Activated CD4-positive, alpha-beta T cell treated with anti-CD3 and anti-CD28 coated beads for 36 hours (primary cell): ENCODE measurements at regions not wholly inside any gene's neighbourhood (a gene's known extent, or its start where the extent isn't known, plus 50 kb on each side); places are given as distances from the start of the nearest gene placed in this dataset.

ENCODE experiments used
- ATAC-seq: fragments of 200-7000 bp; cut with Tn5 transposase; one replicate; pipeline ENCODE4 v1.10.0; 2021; ENCODE audit warnings: mild to moderate bottlenecking, moderate library complexity
- CTCF ChIA-PET: fragments of 350-600 bp; sonication (Branson Sonifier 250); formaldehyde crosslinking; loops from one replicate; lab custom pipeline; 2021; ENCODE audit warnings: antibody characterized with exemption; lab: Charles Lee
- POLR2A ChIA-PET: fragments of 350-600 bp; sonication (Branson Sonifier 250); formaldehyde crosslinking; loops from one replicate; lab custom pipeline; 2021; ENCODE audit warnings: antibody characterized with exemption, inconsistent platforms; lab: Charles Lee
- DNase-seq: peaks from one replicate; pipeline ENCODE4 v3.0.0-alpha.2; 2020
- H3K27ac Mint-ChIP-seq: one replicate; pipeline ENCODE4 v1.8.0; 2021; ENCODE audit warnings: mixed read lengths
- H3K27me3 Mint-ChIP-seq: one replicate; pipeline ENCODE4 v1.8.0; 2021; ENCODE audit warnings: mixed read lengths
- H3K36me3 Mint-ChIP-seq: one replicate; pipeline ENCODE4 v1.8.0; 2021; ENCODE audit warnings: low read depth, mixed read lengths
- H3K4me1 Mint-ChIP-seq: one replicate; pipeline ENCODE4 v1.8.0; 2021; ENCODE audit warnings: mixed read lengths
- H3K4me3 Mint-ChIP-seq: one replicate; pipeline ENCODE4 v1.8.0; 2021; ENCODE audit warnings: mild to moderate bottlenecking, moderate library complexity, mixed read lengths
- H3K9me3 Mint-ChIP-seq: one replicate; pipeline ENCODE4 v1.8.0; 2021; ENCODE audit warnings: low read depth, mixed read lengths
- intact Hi-C, 2 experiments: fragments of 100-400 bp; cut with DNase I in 1 of 2; cut with micrococcal nuclease in 1 of 2; formaldehyde crosslinking; loops; one replicate each; pipeline versions ENCODE4 v1.14.2 to v1.15.1; 2022 to 2024; cut with DNase I, micrococcal nuclease

DNA sequence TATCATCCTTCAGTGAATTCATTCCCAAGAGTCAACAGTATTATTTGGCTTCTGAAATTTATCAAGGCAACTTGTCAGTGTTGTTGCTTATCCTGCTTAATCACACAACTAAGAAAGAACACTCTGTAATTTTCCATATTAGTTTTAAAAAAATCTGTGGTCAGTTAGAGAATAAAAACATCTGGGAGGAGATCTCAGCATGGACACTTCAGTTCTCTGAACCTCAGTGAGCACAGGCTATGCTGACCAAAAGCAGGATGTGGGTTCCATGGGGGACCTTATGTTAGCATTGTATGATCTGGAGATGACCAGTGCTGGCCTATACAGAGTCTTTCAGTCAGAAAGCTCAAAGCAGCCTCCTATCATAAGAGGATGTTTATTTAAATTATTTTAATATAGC, 79.1 kb upstream of the KLHL14 start:
- ATAC-seq (no peak), DNase-seq (no peak)
- Mint-ChIP-seq H3K27me3 (peaks cover 1% of the 10 kb centered on the region), H3K36me3 (no peaks in the 10 kb centered on the region), H3K4me3 (no peak overlapping the region), H3K9me3 (peaks cover 4% of the 10 kb centered on the region), H3K27ac (no peak overlapping the region), H3K4me1 (no peaks in the 10 kb centered on the region)
- ChIA-PET POLR2A (no interaction called here), CTCF (no interaction called here)
- intact Hi-C loops: no loop called here

GRCh38 chr18:32848826-32849225, 76.0 kb upstream of the KLHL14 start:
- no peak for DNase-seq
- Mint-ChIP-seq H3K4me1 (no peaks in the 10 kb centered on the region), H3K27me3 (peaks cover 1% of the 10 kb centered on the region), H3K4me3 (no peak overlapping the region), H3K36me3 (no peaks in the 10 kb centered on the region), H3K27ac (no peak overlapping the region), H3K9me3 (peaks cover 2% of the 10 kb centered on the region)
- ChIA-PET CTCF (interaction anchor here (0.6 kb wide), 1 partner anchor 176 kb away, joined by 3 read pairs; no protein-coding TSS in a partner anchor), POLR2A (no interaction called here)
- intact Hi-C loops: no loop called here
- no peak for ATAC-seq

- no peaks in the 10 kb centered on the region for H3K4me1 Mint-ChIP-seq
- H3K27ac Mint-ChIP-seq: no peak overlapping the region
- peaks cover 1% of the 10 kb centered on the region for H3K27me3 Mint-ChIP-seq
- CTCF ChIA-PET: no interaction called here
- POLR2A ChIA-PET: no interaction called here
- intact Hi-C loops: no loop called here
- DNase-seq (no peak), ATAC-seq (no peak)
- peaks cover 2% of the 10 kb centered on the region for H3K9me3 Mint-ChIP-seq
- H3K36me3 Mint-ChIP-seq: no peaks in the 10 kb centered on the region
- no peak overlapping the region for H3K4me3 Mint-ChIP-seq
Observed at GRCh38 chr18:32847691-32848090, 74.9 kb upstream of the KLHL14 start.

DNA sequence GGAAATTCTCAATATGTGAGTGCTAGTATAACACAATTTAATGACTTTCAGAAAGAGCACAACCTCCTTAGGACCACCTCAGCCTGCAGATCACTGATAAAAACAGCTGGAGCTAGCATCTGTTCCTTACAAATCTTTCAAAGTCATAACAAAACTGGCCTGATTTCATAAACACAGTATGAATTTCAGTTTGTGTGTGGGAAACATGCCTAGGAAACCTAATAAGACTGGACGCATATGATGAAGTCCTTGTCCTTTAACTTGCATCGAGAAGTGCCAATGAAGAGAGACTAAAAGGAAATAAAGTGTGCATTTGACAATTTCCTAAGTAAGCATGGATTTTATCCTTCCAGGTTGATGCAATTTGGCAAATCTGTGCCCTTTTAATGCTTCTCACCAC, 74.1 kb upstream of the KLHL14 start:
- ATAC-seq (no peak), DNase-seq (no peak)
- peaks cover 1% of the 10 kb centered on the region for H3K27me3 Mint-ChIP-seq
- peaks cover 2% of the 10 kb centered on the region for H3K9me3 Mint-ChIP-seq
- ChIA-PET POLR2A (no interaction called here), CTCF (no interaction called here)
- no peaks in the 10 kb centered on the region for H3K4me1 Mint-ChIP-seq
- intact Hi-C loops: no loop called here
- H3K27ac Mint-ChIP-seq: no peak overlapping the region
- no peak overlapping the region for H3K4me3 Mint-ChIP-seq
- no peaks in the 10 kb centered on the region for H3K36me3 Mint-ChIP-seq

- intact Hi-C loops: no loop called here
- Mint-ChIP-seq H3K4me1 (no peaks in the 10 kb centered on the region), H3K9me3 (no peaks in the 10 kb centered on the region), H3K36me3 (no peaks in the 10 kb centered on the region), H3K27ac (no peak overlapping the region), H3K4me3 (no peak overlapping the region), H3K27me3 (no peaks in the 10 kb centered on the region)
- CTCF ChIA-PET: interaction anchor here (0.7 kb wide), 1 partner anchor 81 kb away, joined by 3 read pairs; no protein-coding TSS in a partner anchor
- no peak for DNase-seq
- POLR2A ChIA-PET: no interaction called here
- ATAC-seq: no peak
Observed at GRCh38 chr18:32840962-32841361, 68.1 kb upstream of the KLHL14 start.

- no peak overlapping the region for H3K27ac Mint-ChIP-seq
- CTCF ChIA-PET: no interaction called here
- ATAC-seq (no peak), DNase-seq (no peak)
- POLR2A ChIA-PET: no interaction called here
- no peaks in the 10 kb centered on the region for H3K4me1 Mint-ChIP-seq
- intact Hi-C loops: no loop called here
- H3K36me3 Mint-ChIP-seq: no peaks in the 10 kb centered on the region
- H3K27me3 Mint-ChIP-seq: no peaks in the 10 kb centered on the region
- H3K4me3 Mint-ChIP-seq: no peak overlapping the region
- no peaks in the 10 kb centered on the region for H3K9me3 Mint-ChIP-seq
Observed at GRCh38 chr18:32835951-32836350, 63.1 kb upstream of the KLHL14 start.

- CTCF ChIA-PET: no interaction called here
- Mint-ChIP-seq H3K4me1 (no peaks in the 10 kb centered on the region), H3K36me3 (no peaks in the 10 kb centered on the region), H3K27me3 (no peaks in the 10 kb centered on the region), H3K4me3 (no peak overlapping the region), H3K27ac (no peak overlapping the region), H3K9me3 (no peaks in the 10 kb centered on the region)
- DNase-seq (no peak), ATAC-seq (no peak)
- POLR2A ChIA-PET: no interaction called here
- intact Hi-C loops: no loop called here
Observed at GRCh38 chr18:32831781-32832180, 59.0 kb upstream of the KLHL14 start.

- ChIA-PET CTCF (no interaction called here), POLR2A (no interaction called here)
- H3K36me3 Mint-ChIP-seq: no peaks in the 10 kb centered on the region
- H3K4me3 Mint-ChIP-seq: no peak overlapping the region
- no peaks in the 10 kb centered on the region for H3K4me1 Mint-ChIP-seq
- intact Hi-C loops: no loop called here
- ATAC-seq (no peak), DNase-seq (no peak)
- H3K27ac Mint-ChIP-seq: no peak overlapping the region
- no peaks in the 10 kb centered on the region for H3K27me3 Mint-ChIP-seq
- H3K9me3 Mint-ChIP-seq: no peaks in the 10 kb centered on the region
Observed at GRCh38 chr18:32823226-32823625, 50.4 kb upstream of the KLHL14 start.
